Pancreas (tissue), 10 donors: ENCODE measurements at regions not wholly inside any gene's neighbourhood (a gene's known extent, or its start where the extent isn't known, plus 50 kb on each side); places are given as distances from the start of the nearest gene placed in this dataset.

Source experiments
- ATAC-seq, 4 donors: fragments of 200-7000 bp; cut with Tn5 transposase; one replicate each; pipeline versions ENCODE4 v1.8.0 to v1.9.1; 2020; ENCODE audit warnings: mild to moderate bottlenecking in 4 of 4, moderate library complexity in 4 of 4
- DNase-seq, 6 donors: peaks; one replicate each; pipeline ENCODE4 v3.0.0-alpha.2; 2020
- FAIRE-seq: peaks from 2 replicates; lab custom pipeline; 2012; peaks lifted over from hg19 to GRCh38; lab: Jason Lieb, UNC
- H3K27ac ChIP-seq, 4 donors: fragments of 200-600 bp; sonication (generic); 1 replicate in 3 of 4; 2 replicates in 1 of 4; pipeline versions ENCODE4 v1.5.0 to v1.8.0; 2020
- H3K27me3 ChIP-seq, 4 donors: fragments of 200-600 bp; one replicate each; pipeline ENCODE4 v1.8.0; 2021
- H3K36me3 ChIP-seq, 3 donors: fragments of 200-600 bp; sonication (generic) in 1 of 3; one replicate each; pipeline versions ENCODE4 v1.5.0 to v1.8.0; 2020 to 2021
- H3K4me1 ChIP-seq, 3 donors: fragments of 200-600 bp; one replicate each; pipeline ENCODE4 v1.8.0; 2021
- H3K4me3 ChIP-seq, 4 donors: fragments of 200-600 bp; sonication (generic) in 2 of 4; one replicate each; pipeline versions ENCODE4 v1.5.0 to v1.8.0; 2020 to 2021
- H3K9me3 ChIP-seq, 4 donors: fragments of 200-600 bp; one replicate each; pipeline ENCODE4 v1.8.0; 2021
- CTCF ChIP-seq, 4 donors: fragments of 200-600 bp; sonication (generic) in 3 of 4; IDR thresholded peaks; one replicate each; pipeline versions ENCODE4 v1.5.0 to v1.8.0; 2021; ENCODE audit warnings: antibody characterized with exemption in 4 of 4
- WGBS, 2 donors: extraction: QIAGEN DNeasy Blood & Tissue Kit; methylation state at CpG; one replicate each; pipeline ENCODE4 v1.1.7; 2013; 5-methylcytosine and 5-hydroxymethylcytosine counted together
- intact Hi-C, 3 donors: fragments of 100-400 bp; cut with DNase I; formaldehyde crosslinking; loops; one replicate each; pipeline versions ENCODE4 v1.11.1 to v1.14.2; 2022
- donor health status: healthy with polysubstance abuse.
- donor health status: DM: no; HTN: no; CAD: no; lungs with moderate emphysema.
- donor health status: DM: no; HTN: no; CAD: no.
- donor health status: control.
- donor health status: control.
- donor health status: Bipolar disorder and iron deficiency.
- donor health status: DM: yes; HTN: yes; CAD: no.
- donor health status: DM: no; HTN: no; CAD: no.
- donor health status: DM: no; HTN: no; CAD: no.
- donor health status: DM: yes; HTN: yes; CAD: no.

- 51 to 52% methylated on average over 2 of the region's 2 CpGs for WGBS, 2 donors
- H3K4me3 ChIP-seq = no peak overlapping the region
- no peak for TF ChIP-seq CTCF (IDR thresholded peaks at IDR 0.05)
- H3K27ac ChIP-seq = no peak overlapping the region
- no peaks in the 10 kb centered on the region for H3K27me3 ChIP-seq
- H3K4me1 ChIP-seq = no peaks in the 10 kb centered on the region
- H3K36me3 ChIP-seq = no peaks in the 10 kb centered on the region
- ATAC-seq (no peak), FAIRE-seq (no peak), DNase-seq (no peak)
- intact Hi-C loops = no loop called here
- H3K9me3 ChIP-seq = no peaks in the 10 kb centered on the region
These were observed 244.5 kb downstream of the SPRY2 start for GRCh38 chr13:80096383-80096782.

GRCh38 chr13:80094526-80094925 lies 246.4 kb downstream of the SPRY2 start:
- TF ChIP-seq CTCF (IDR thresholded peaks at IDR 0.05) = no peak
- Histone ChIP-seq H3K4me1 (no peaks in the 10 kb centered on the region), H3K27ac (no peak overlapping the region), H3K4me3 (no peak overlapping the region), H3K9me3 (no peaks in the 10 kb centered on the region), H3K36me3 (no peaks in the 10 kb centered on the region), H3K27me3 (no peaks in the 10 kb centered on the region)
- no peak for ATAC-seq
- DNase-seq = no peak
- intact Hi-C loops = no loop called here
- FAIRE-seq = no peak
- WGBS, 2 donors = 70 to 74% methylated on average over 1 of the region's 1 CpG

- Histone ChIP-seq H3K4me1 (no peaks in the 10 kb centered on the region), H3K4me3 (no peak overlapping the region), H3K9me3 (no peaks in the 10 kb centered on the region), H3K36me3 (no peaks in the 10 kb centered on the region), H3K27ac (no peak overlapping the region), H3K27me3 (no peaks in the 10 kb centered on the region)
- intact Hi-C loops = no loop called here
- ATAC-seq = no peak
- WGBS, 2 donors = 83 to 89% methylated on average over 10 of the region's 10 CpGs
- TF ChIP-seq CTCF (IDR thresholded peaks at IDR 0.05) = no peak
- no peak for FAIRE-seq
- DNase-seq = peak in 1 of 6 donors; percentile 31
These were observed 247.0 kb downstream of the SPRY2 start for GRCh38 chr13:80093888-80094287.

- Histone ChIP-seq H3K27ac (no peak overlapping the region), H3K27me3 (no peaks in the 10 kb centered on the region), H3K4me1 (peaks cover 0 to 7% (median 5%) of the 10 kb centered on the region in 3 donors), H3K36me3 (no peaks in the 10 kb centered on the region), H3K4me3 (no peak overlapping the region), H3K9me3 (no peaks in the 10 kb centered on the region)
- DNase-seq = no peak
- ATAC-seq = peak in 3 of 4 donors; percentile 54 to 67 (median 61)
- FAIRE-seq = peak; percentile 41
- intact Hi-C loops = no loop called here
- TF ChIP-seq CTCF (IDR thresholded peaks at IDR 0.05) = no peak
- WGBS, 2 donors = 68% methylated on average over 3 of the region's 3 CpGs
These were observed 254.6 kb downstream of the SPRY2 start for GRCh38 chr13:80086304-80086721.

- intact Hi-C loops = no loop called here
- 39 to 41% methylated on average over 4 of the region's 4 CpGs for WGBS, 2 donors
- H3K4me1 ChIP-seq = peaks cover 0 to 7% (median 5%) of the 10 kb centered on the region in 3 donors
- peaks cover 0 to 4% (median 0%) of the 10 kb centered on the region in 4 donors for H3K27me3 ChIP-seq
- no peak for DNase-seq
- H3K9me3 ChIP-seq = no peaks in the 10 kb centered on the region
- peak overlapping the region in 3 of 4 donors; percentile 8 to 62 (median 8) for H3K27ac ChIP-seq
- peak; percentile 87 for FAIRE-seq
- peak; percentile 48 to 68 (median 64) for ATAC-seq
- no peak for TF ChIP-seq CTCF (IDR thresholded peaks at IDR 0.05)
- no peak overlapping the region for H3K4me3 ChIP-seq
- no peaks in the 10 kb centered on the region for H3K36me3 ChIP-seq
These were observed 256.9 kb downstream of the SPRY2 start for GRCh38 chr13:80083853-80084676.
